Tibial nerve (tissue), 4 donors: ENCODE measurements at regions not wholly inside any gene's neighbourhood (a gene's known extent, or its start where the extent isn't known, plus 50 kb on each side); places are given as distances from the start of the nearest gene placed in this dataset.

Source experiments
- DNase-seq, 2 donors: peaks; one replicate each; pipeline ENCODE4 v3.0.0-alpha.2; 2019; ENCODE audit warnings: low spot score in 2 of 2
- H3K27ac ChIP-seq, 4 donors: fragments of 200-600 bp; sonication (generic) in 3 of 4; one replicate each; pipeline ENCODE4 v1.5.1; 2017 to 2019; ENCODE audit warnings: mild to moderate bottlenecking in 1 of 4
- H3K27me3 ChIP-seq, 2 donors: fragments of 200-600 bp; sonication (generic) in 1 of 2; one replicate each; pipeline versions ENCODE4 v1.5.1 to v1.6.0; 2017 to 2019
- H3K36me3 ChIP-seq, 3 donors: fragments of 200-600 bp; sonication (generic); one replicate each; pipeline ENCODE4 v1.5.1; 2018 to 2019
- H3K4me1 ChIP-seq, 4 donors: fragments of 200-600 bp; sonication (generic) in 3 of 4; one replicate each; pipeline ENCODE4 v1.5.1; 2017 to 2019
- H3K4me3 ChIP-seq, 4 donors: fragments of 200-600 bp; sonication (generic) in 3 of 4; one replicate each; pipeline ENCODE4 v1.5.1; 2017 to 2019; ENCODE audit warnings: mild to moderate bottlenecking in 1 of 4, moderate library complexity in 1 of 4
- H3K9me3 ChIP-seq, 4 donors: fragments of 200-600 bp; sonication (generic) in 3 of 4; one replicate each; pipeline ENCODE4 v1.5.1; 2017 to 2019
- CTCF ChIP-seq, 5 experiments: fragments of 200-600 bp in 3 of 5; fragments of 450-650 bp in 2 of 5; sonication (generic) in 3 of 5; IDR thresholded peaks; one replicate each; pipeline ENCODE4 v1.5.1; 2016 to 2019; ENCODE audit warnings: antibody characterized with exemption in 5 of 5, mild to moderate bottlenecking in 3 of 5, moderate library complexity in 2 of 5
- EP300 ChIP-seq, 2 donors: sonication (generic); formaldehyde crosslinking; IDR thresholded peaks; one replicate each; pipeline ENCODE4 v1.6.1; 2017; ENCODE audit warnings: antibody characterized with exemption in 2 of 2, mild to moderate bottlenecking in 1 of 2
- POLR2A ChIP-seq, 2 donors: fragments of 450-650 bp; IDR thresholded peaks; one replicate each; pipeline ENCODE4 v1.6.1; 2017; ENCODE audit warnings: antibody characterized with exemption in 2 of 2, mild to moderate bottlenecking in 2 of 2, moderate library complexity in 2 of 2
- WGBS, 2 donors: methylation state at CpG; one replicate each; pipeline ENCODE4 v1.1.5; 2018; 5-methylcytosine and 5-hydroxymethylcytosine counted together

- no peaks in the 10 kb centered on the region for H3K27me3 ChIP-seq
- H3K36me3 ChIP-seq, result no peaks in the 10 kb centered on the region
- H3K9me3 ChIP-seq, result peaks cover 0 to 6% (median 0%) of the 10 kb centered on the region in 4 donors
- peaks cover 0 to 4% (median 0%) of the 10 kb centered on the region in 4 donors for H3K4me1 ChIP-seq
- 81 to 85% methylated on average over 3 of the region's 3 CpGs for WGBS, 2 donors
- no peak overlapping the region for H3K27ac ChIP-seq
- DNase-seq, result no peak
- no peak for TF ChIP-seq EP300 (IDR thresholded peaks at IDR 0.05)
- TF ChIP-seq POLR2A (IDR thresholded peaks at IDR 0.05), result no peak
- TF ChIP-seq CTCF (IDR thresholded peaks at IDR 0.05), result no peak
- no peak overlapping the region for H3K4me3 ChIP-seq
Observed at GRCh38 chr1:235004840-235005391, 123.7 kb downstream of the TOMM20 start.

GRCh38 chr1:235004276-235004675 is 124.4 kb downstream of the TOMM20 start:
- no peak overlapping the region for H3K27ac ChIP-seq
- WGBS, 2 donors, result 93 to 96% methylated on average over 2 of the region's 2 CpGs
- TF ChIP-seq CTCF (IDR thresholded peaks at IDR 0.05) (no peak), EP300 (IDR thresholded peaks at IDR 0.05) (no peak), POLR2A (IDR thresholded peaks at IDR 0.05) (no peak)

GRCh38 chr1:235002706-235003300 is 125.8 kb downstream of the TOMM20 start:
- Histone ChIP-seq H3K9me3 (peaks cover 0 to 5% (median 0%) of the 10 kb centered on the region in 4 donors), H3K27ac (no peak overlapping the region), H3K36me3 (no peaks in the 10 kb centered on the region), H3K4me1 (peaks cover 2 to 17% (median 8%) of the 10 kb centered on the region in 4 donors), H3K27me3 (no peaks in the 10 kb centered on the region), H3K4me3 (no peak overlapping the region)
- WGBS, 2 donors, result 93 to 94% methylated on average over 10 of the region's 10 CpGs
- DNase-seq, result no peak
- no peak for TF ChIP-seq POLR2A (IDR thresholded peaks at IDR 0.05)
- no peak for TF ChIP-seq EP300 (IDR thresholded peaks at IDR 0.05)
- TF ChIP-seq CTCF (IDR thresholded peaks at IDR 0.05), result no peak

More at GRCh38 chr1:235004276-235004675, 124.4 kb downstream of the TOMM20 start:
- no peak for DNase-seq
- H3K36me3 ChIP-seq, result no peaks in the 10 kb centered on the region
- no peak overlapping the region for H3K4me3 ChIP-seq
- peaks cover 0 to 4% (median 0%) of the 10 kb centered on the region in 4 donors for H3K4me1 ChIP-seq
- no peaks in the 10 kb centered on the region for H3K27me3 ChIP-seq
- H3K9me3 ChIP-seq, result peaks cover 0 to 6% (median 0%) of the 10 kb centered on the region in 4 donors

- TF ChIP-seq EP300 (IDR thresholded peaks at IDR 0.05) (no peak), POLR2A (IDR thresholded peaks at IDR 0.05) (no peak), CTCF (IDR thresholded peaks at IDR 0.05) (no peak)
- no peak for DNase-seq
- Histone ChIP-seq H3K36me3 (no peaks in the 10 kb centered on the region), H3K27ac (no peak overlapping the region), H3K9me3 (no peaks in the 10 kb centered on the region), H3K4me1 (peaks cover 5 to 35% (median 23%) of the 10 kb centered on the region in 4 donors), H3K4me3 (no peak overlapping the region), H3K27me3 (no peaks in the 10 kb centered on the region)
- WGBS, 2 donors, result 94 to 97% methylated on average over 9 to 10 of the region's 10 CpGs
Observed at GRCh38 chr1:234999513-234999940, 129.1 kb downstream of the TOMM20 start.
